Stomach (tissue), 8 donors: ENCODE measurements at regions not wholly inside any gene's neighbourhood (a gene's known extent, or its start where the extent isn't known, plus 50 kb on each side); places are given as distances from the start of the nearest gene placed in this dataset.

ENCODE experiments used
- DNase-seq, 2 donors: peaks; one replicate each; pipeline versions ENCODE4 v3.0.0 to v3.0.0-alpha.2; 2013 to 2019
- H3K27ac ChIP-seq, 5 donors: fragments of 200-600 bp in 4 of 5; sonication (generic) in 4 of 5; one replicate each; pipeline ENCODE4 v1.5.1; 2013 to 2019; ENCODE audit warnings: mild to moderate bottlenecking in 1 of 5, moderate library complexity in 1 of 5
- H3K27me3 ChIP-seq, 3 donors: fragments of 200-600 bp; sonication (generic); one replicate each; pipeline ENCODE4 v1.5.1; 2017 to 2019; ENCODE audit warnings: mixed run types in 1 of 3
- H3K36me3 ChIP-seq, 4 donors: fragments of 200-600 bp; sonication (generic); 1 replicate in 3 of 4; 2 replicates in 1 of 4; pipeline ENCODE4 v1.5.1; 2016 to 2019
- H3K4me1 ChIP-seq, 4 donors: fragments of 200-600 bp; sonication (generic); one replicate each; pipeline ENCODE4 v1.5.1; 2016 to 2019
- H3K4me3 ChIP-seq, 4 donors: fragments of 200-600 bp; sonication (generic) in 3 of 4; one replicate each; pipeline ENCODE4 v1.5.1; 2016 to 2019; ENCODE audit warnings: mild to moderate bottlenecking in 1 of 4
- H3K9me3 ChIP-seq, 4 donors: fragments of 200-600 bp; sonication (generic); one replicate each; pipeline ENCODE4 v1.5.1; 2016 to 2019
- CTCF ChIP-seq, 7 experiments: fragments of 450-650 bp in 4 of 7; fragments of 200-600 bp in 3 of 7; sonication (generic) in 3 of 7; IDR thresholded peaks; one replicate each; pipeline ENCODE4 v1.5.1; 2016 to 2019; ENCODE audit warnings: antibody characterized with exemption in 7 of 7, control low read depth in 2 of 7, mild to moderate bottlenecking in 1 of 7
- EP300 ChIP-seq: sonication (generic); formaldehyde crosslinking; IDR thresholded peaks from one replicate; pipeline ENCODE4 v1.6.1; 2017; ENCODE audit warnings: antibody characterized with exemption
- POLR2A ChIP-seq, 4 donors: fragments of 450-650 bp; IDR thresholded peaks; one replicate each; pipeline ENCODE4 v1.6.1; 2016; ENCODE audit warnings: antibody characterized with exemption in 4 of 4, control low read depth in 2 of 4, mild to moderate bottlenecking in 1 of 4, moderate library complexity in 1 of 4
- POLR2AphosphoS5 ChIP-seq, 3 donors: sonication (generic); formaldehyde crosslinking; IDR thresholded peaks; one replicate each; pipeline ENCODE4 v1.6.1; 2016; ENCODE audit warnings: antibody characterized with exemption in 3 of 3
- WGBS, 5 donors: extraction: QIAGEN DNeasy Blood & Tissue Kit in 3 of 5; methylation state at CpG; one replicate each; pipeline versions ENCODE4 v1.1.5 to v1.1.7; 2013 to 2018; 5-methylcytosine and 5-hydroxymethylcytosine counted together
- intact Hi-C: fragments of 100-400 bp; cut with DNase I; formaldehyde crosslinking; loops from one replicate; pipeline ENCODE4 v1.15.1; 2023; ENCODE audit warnings: low total_unique reads
- donor health status: healthy with polysubstance abuse.
- donor health status: Bipolar disorder and iron deficiency.
- donor health status: healthy.

- Histone ChIP-seq H3K27me3 (no peaks in the 10 kb centered on the region), H3K36me3 (no peaks in the 10 kb centered on the region), H3K4me3 (no peak overlapping the region), H3K27ac (no peak overlapping the region), H3K4me1 (no peaks in the 10 kb centered on the region), H3K9me3 (peaks cover 0 to 15% (median 8%) of the 10 kb centered on the region in 4 donors)
- intact Hi-C loops, result no loop called here
- TF ChIP-seq POLR2A (IDR thresholded peaks at IDR 0.05) (no peak), POLR2AphosphoS5 (IDR thresholded peaks at IDR 0.05) (no peak), EP300 (no peak), CTCF (IDR thresholded peaks at IDR 0.05) (no peak)
- DNase-seq, result no peak
Observed at GRCh38 chr16:35862242-35862641, 2402.8 kb downstream of the TP53TG3F start.

- no peak overlapping the region for H3K27ac ChIP-seq
- no peaks in the 10 kb centered on the region for H3K4me1 ChIP-seq
- no peaks in the 10 kb centered on the region for H3K36me3 ChIP-seq
- TF ChIP-seq CTCF (IDR thresholded peaks at IDR 0.05) (no peak), POLR2AphosphoS5 (IDR thresholded peaks at IDR 0.05) (no peak)
- 31 to 55% (median 42%) methylated on average over 3 of the region's 3 CpGs for WGBS, 5 donors
- no peak overlapping the region for H3K4me3 ChIP-seq
- DNase-seq, result no peak
- no peaks in the 10 kb centered on the region for H3K27me3 ChIP-seq
- intact Hi-C loops, result no loop called here
- peaks cover 0 to 39% (median 10%) of the 10 kb centered on the region in 4 donors for H3K9me3 ChIP-seq
Observed at GRCh38 chr16:35868630-35869029, 2409.2 kb downstream of the TP53TG3F start.

DNA sequence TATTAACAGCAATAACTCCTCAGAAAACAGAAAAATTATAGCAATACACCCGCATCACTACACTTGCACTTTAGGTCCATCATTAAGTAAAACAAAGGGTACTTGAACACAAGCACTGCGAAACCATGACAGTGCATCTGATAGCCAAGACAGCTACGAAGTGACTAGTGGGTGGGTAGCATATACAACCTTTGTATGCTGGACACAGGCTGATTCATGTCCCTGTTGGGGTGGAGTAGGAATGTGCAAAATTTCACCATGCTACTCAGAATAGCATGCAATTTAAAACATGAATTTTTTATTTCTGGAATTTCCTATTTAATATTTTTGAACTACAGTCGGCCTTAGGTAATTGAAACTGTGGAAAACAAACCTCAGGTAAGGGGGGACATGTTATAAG lies 2414.1 kb downstream of the TP53TG3F start:
- no peak overlapping the region for H3K4me3 ChIP-seq
- H3K27me3 ChIP-seq, result no peaks in the 10 kb centered on the region
- DNase-seq, result no peak
- no peak overlapping the region for H3K27ac ChIP-seq
- H3K36me3 ChIP-seq, result no peaks in the 10 kb centered on the region
- intact Hi-C loops, result no loop called here
- H3K9me3 ChIP-seq, result peaks cover 0 to 28% (median 19%) of the 10 kb centered on the region in 4 donors
- TF ChIP-seq CTCF (IDR thresholded peaks at IDR 0.05), result no peak
- TF ChIP-seq POLR2A (IDR thresholded peaks at IDR 0.05), result no peak
- no peak for TF ChIP-seq POLR2AphosphoS5 (IDR thresholded peaks at IDR 0.05)
- no peak for TF ChIP-seq EP300
- H3K4me1 ChIP-seq, result no peaks in the 10 kb centered on the region
- WGBS, 5 donors, result 59 to 75% (median 66%) methylated on average over 4 of the region's 4 CpGs

DNA sequence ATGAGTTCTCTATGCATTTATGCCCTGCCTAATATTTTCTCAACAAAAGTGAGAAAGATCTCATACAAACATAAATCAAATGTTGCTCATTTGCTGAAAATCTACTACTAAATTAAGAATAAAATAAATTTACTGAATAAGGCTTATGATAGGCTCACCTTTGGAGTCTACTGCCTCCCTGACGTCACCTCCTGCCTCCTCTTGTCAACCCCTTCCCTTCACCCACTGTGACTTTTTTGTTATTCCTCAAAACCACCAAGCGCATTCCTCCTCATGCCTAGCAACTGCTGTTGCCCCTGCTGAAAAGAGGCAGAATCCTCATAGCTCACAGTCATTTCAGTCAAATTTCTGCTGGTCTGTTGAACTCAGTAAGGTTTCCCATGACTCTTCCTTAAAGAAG lies 2422.2 kb downstream of the TP53TG3F start:
- H3K9me3 ChIP-seq, result peaks cover 0 to 28% (median 12%) of the 10 kb centered on the region in 4 donors
- WGBS, 5 donors, result 61 to 78% (median 65%) methylated on average over 2 of the region's 2 CpGs
- H3K36me3 ChIP-seq, result no peaks in the 10 kb centered on the region
- no peak for DNase-seq
- H3K27ac ChIP-seq, result no peak overlapping the region
- no peaks in the 10 kb centered on the region for H3K27me3 ChIP-seq
- no peak for TF ChIP-seq CTCF (IDR thresholded peaks at IDR 0.05)
- no peak for TF ChIP-seq EP300
- no peak for TF ChIP-seq POLR2AphosphoS5 (IDR thresholded peaks at IDR 0.05)
- TF ChIP-seq POLR2A (IDR thresholded peaks at IDR 0.05), result no peak
- H3K4me1 ChIP-seq, result no peaks in the 10 kb centered on the region
- no peak overlapping the region for H3K4me3 ChIP-seq
- intact Hi-C loops, result no loop called here
